ENCODE measurements at regions not wholly inside any gene's neighbourhood (a gene's known extent, or its start where the extent isn't known, plus 50 kb on each side); places are given as distances from the start of the nearest gene placed in this dataset.

DNA sequence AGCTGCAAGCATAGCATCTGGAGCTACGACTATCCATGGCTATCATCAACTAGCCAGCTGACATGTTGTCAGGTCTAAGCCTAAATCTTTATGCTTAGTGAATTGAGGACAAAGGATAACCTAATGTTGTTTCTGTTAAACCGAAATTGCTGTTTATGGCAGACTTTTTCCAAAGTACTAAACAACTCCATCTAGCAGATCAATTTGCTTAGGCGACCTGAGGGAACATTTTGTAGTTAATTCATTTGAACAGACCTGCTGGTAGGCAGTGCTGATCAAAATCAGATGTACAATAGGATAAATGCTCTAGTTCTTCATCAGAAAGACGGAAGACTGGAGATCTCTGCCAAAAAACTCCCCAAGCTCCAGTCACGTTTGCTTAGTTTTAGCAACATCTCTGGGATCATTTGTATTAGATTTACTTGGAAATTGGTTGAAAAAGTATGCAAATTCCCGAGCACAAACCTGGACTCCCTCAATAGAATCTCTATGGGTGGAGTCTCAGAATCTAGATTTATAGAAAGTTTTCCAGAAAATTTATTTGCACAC is 301.6 kb upstream of the NRP1 start:
- TF ChIP-seq, protein P1, sequence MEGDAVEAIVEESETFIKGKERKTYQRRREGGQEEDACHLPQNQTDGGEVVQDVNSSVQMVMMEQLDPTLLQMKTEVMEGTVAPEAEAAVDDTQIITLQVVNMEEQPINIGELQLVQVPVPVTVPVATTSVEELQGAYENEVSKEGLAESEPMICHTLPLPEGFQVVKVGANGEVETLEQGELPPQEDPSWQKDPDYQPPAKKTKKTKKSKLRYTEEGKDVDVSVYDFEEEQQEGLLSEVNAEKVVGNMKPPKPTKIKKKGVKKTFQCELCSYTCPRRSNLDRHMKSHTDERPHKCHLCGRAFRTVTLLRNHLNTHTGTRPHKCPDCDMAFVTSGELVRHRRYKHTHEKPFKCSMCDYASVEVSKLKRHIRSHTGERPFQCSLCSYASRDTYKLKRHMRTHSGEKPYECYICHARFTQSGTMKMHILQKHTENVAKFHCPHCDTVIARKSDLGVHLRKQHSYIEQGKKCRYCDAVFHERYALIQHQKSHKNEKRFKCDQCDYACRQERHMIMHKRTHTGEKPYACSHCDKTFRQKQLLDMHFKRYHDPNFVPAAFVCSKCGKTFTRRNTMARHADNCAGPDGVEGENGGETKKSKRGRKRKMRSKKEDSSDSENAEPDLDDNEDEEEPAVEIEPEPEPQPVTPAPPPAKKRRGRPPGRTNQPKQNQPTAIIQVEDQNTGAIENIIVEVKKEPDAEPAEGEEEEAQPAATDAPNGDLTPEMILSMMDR (IDR thresholded peaks at IDR 0.05; ENCODE audit: low read depth, low read length, missing control alignments): no peak
- H3K4me3 ChIP-seq (replicated peaks; ENCODE audit: low read depth, low read length): no peak overlapping the region

DNA sequence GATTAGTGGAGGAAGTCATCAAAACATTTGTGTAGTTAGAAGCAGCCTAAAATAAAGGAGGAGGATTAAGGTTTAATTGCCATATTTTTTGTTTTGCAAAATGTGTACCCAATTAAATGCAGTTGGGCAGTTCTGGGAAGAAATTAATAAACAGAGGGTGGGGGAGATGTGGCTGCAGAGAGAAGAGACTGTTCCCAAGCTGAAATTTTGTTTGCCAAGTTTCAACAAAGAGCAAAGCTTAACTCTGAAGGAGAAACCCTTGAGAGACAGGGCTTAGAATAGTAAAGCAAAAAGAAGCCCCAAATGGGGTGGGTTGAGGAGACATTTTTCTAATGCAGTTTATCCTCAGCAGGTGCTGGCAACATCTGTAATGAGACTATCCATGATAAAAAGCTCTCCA is 298.0 kb upstream of the NRP1 start:
- no peak for DNase-seq (ENCODE audit: extremely low read depth, low read depth)
- TF ChIP-seq, protein P1 (IDR thresholded peaks at IDR 0.05; ENCODE audit: low read depth, low read length, missing control alignments): no peak
- no peak overlapping the region for H3K4me3 ChIP-seq (replicated peaks; ENCODE audit: low read depth, low read length)

More for the DNA sequence above, 301.6 kb upstream of the NRP1 start:
- DNase-seq (ENCODE audit: extremely low read depth, low read depth): no peak

DNA sequence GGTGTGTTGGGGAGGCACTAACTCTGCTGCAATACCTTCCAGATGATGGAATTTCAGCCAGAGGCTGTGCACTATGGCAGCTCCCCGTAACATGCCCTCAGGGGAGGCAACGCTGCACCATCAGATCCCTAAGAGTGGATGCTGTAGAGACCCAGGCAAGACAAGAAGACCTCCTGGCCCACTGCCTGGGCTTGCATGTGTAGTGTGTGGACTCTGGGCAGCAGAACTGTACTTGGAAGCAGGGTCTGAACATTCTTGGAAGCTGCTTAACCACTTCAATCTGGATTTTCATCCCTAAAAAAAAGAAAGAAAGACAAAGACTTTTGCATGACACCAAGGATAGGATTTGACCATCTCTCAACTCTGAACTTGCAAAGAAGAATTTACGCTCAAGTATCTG is 297.5 kb upstream of the NRP1 start:
- no peak overlapping the region for H3K4me3 ChIP-seq (replicated peaks; ENCODE audit: low read depth, low read length)
- no peak for DNase-seq (ENCODE audit: extremely low read depth, low read depth)
- TF ChIP-seq, protein P1 (IDR thresholded peaks at IDR 0.05; ENCODE audit: low read depth, low read length, missing control alignments): no peak

DNA sequence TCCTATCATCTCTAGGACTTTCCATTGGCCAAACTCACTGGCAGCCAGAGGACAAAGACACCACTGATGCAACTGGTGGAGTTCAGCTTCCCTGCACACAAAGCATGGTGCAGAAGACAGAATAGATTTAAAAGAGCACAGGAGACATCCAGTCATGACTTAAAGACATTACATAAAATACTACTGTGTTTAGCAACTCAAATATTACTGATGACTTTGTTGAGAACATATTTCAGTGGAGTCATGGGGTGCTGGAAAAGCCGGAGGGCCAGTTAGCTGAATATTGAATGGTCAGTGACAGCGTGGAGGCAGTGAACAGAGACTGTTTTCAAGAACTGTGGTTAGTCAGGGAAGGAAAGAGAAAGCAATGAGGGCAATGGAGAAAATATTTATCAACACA is 296.3 kb upstream of the NRP1 start:
- no peak for DNase-seq (ENCODE audit: extremely low read depth, low read depth)
- no peak overlapping the region for H3K4me3 ChIP-seq (replicated peaks; ENCODE audit: low read depth, low read length)
- TF ChIP-seq, protein P1 (IDR thresholded peaks at IDR 0.05; ENCODE audit: low read depth, low read length, missing control alignments): no peak

DNA sequence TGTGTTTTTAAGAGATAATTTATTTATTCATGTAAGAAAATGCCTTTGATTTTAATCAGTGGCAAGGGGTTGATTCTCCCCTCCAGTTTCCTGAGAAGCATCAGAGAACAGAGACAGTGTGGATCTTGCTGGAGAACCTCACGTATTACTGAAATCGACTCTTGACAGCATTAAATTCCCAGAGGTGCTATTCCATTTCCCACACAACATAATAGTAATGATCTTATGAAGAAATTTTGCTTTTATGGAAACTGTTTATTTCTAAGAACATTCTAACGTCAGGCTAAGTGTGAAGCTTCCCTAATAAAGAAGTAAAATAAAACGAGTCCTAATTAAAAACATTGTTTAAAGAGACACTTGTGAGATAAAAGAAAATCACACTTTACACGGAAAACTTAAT is 293.1 kb upstream of the NRP1 start:
- no peak overlapping the region for H3K4me3 ChIP-seq (replicated peaks; ENCODE audit: low read depth, low read length)
- TF ChIP-seq, protein P1 (IDR thresholded peaks at IDR 0.05; ENCODE audit: low read depth, low read length, missing control alignments): no peak
- no peak for DNase-seq (ENCODE audit: extremely low read depth, low read depth)

DNA sequence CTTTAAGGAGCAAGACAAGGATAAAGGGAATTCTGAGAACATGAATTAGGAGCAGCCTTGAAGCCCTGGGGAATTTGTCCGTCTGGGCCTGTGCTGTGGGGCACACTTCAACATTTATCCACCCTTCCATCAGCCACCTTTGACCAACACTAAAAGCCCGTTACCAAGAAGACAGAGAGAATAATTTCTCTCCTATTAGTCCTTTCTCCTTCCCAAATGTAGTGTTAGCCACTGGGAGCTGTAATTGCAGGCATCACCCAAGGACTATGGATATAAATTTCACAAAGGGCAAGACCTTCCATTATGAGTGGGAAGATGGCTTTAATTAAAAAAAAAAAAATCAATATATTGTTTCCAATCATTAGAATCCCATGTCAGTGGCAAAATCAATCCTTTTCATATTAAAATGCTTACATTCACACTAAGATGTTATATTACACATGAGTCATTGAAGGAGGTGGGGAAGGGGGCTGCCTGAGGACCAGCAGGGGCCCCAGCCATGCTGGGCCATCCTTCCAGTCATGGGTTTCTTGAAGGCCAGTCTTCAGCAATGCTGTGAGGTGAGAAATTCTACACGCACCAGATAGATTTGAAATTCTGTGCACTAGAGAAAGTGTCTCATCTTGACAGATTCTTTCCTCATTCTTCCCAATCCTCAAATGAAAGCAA is 292.5 kb upstream of the NRP1 start:
- TF ChIP-seq, protein P1 (IDR thresholded peaks at IDR 0.05; ENCODE audit: low read depth, low read length, missing control alignments): no peak
- no peak for DNase-seq (ENCODE audit: extremely low read depth, low read depth)
- H3K4me3 ChIP-seq (replicated peaks; ENCODE audit: low read depth, low read length): no peak overlapping the region
